Aorta (tissue), 5 donors: ENCODE measurements at regions not wholly inside any gene's neighbourhood (a gene's known extent, or its start where the extent isn't known, plus 50 kb on each side); places are given as distances from the start of the nearest gene placed in this dataset.

Experiments
- ATAC-seq: fragments of 200-7000 bp; cut with Tn5 transposase; one replicate; pipeline ENCODE4 v1.9.1; 2022; ENCODE audit warnings: moderate library complexity; ENCODE audit not compliant: low FRiP score
- DNase-seq, 2 donors: peaks; one replicate each; pipeline ENCODE4 v3.0.0-alpha.2; 2020
- H3K27ac ChIP-seq, 2 donors: one replicate each; pipeline ENCODE4 v1.5.1; 2013; ENCODE audit warnings: low read length in 2 of 2, mild to moderate bottlenecking in 2 of 2, moderate library complexity in 2 of 2, control low read depth in 1 of 2, inconsistent platforms in 1 of 2, low read depth in 1 of 2
- H3K27me3 ChIP-seq, 2 donors: one replicate each; pipeline ENCODE4 v1.6.1; 2013; ENCODE audit warnings: control low read depth in 1 of 2, low read length in 1 of 2, mild to moderate bottlenecking in 1 of 2, moderate library complexity in 1 of 2; ENCODE audit not compliant: insufficient read depth in 2 of 2, control insufficient read depth in 1 of 2
- H3K36me3 ChIP-seq, 2 donors: one replicate each; pipeline ENCODE4 v1.6.1; 2013; ENCODE audit warnings: control low read depth in 1 of 2, low read length in 1 of 2, mild to moderate bottlenecking in 1 of 2; ENCODE audit not compliant: insufficient read depth in 2 of 2, control insufficient read depth in 1 of 2
- H3K4me1 ChIP-seq, 2 donors: one replicate each; pipeline ENCODE4 v1.6.1; 2013; ENCODE audit warnings: low read length in 2 of 2, control low read depth in 1 of 2, mild to moderate bottlenecking in 1 of 2, moderate library complexity in 1 of 2; ENCODE audit not compliant: insufficient read depth in 2 of 2, control insufficient read depth in 1 of 2
- H3K4me3 ChIP-seq, 2 donors: one replicate each; pipeline ENCODE4 v1.5.1; 2013; ENCODE audit warnings: low read length in 2 of 2, control low read depth in 1 of 2, mild to moderate bottlenecking in 1 of 2
- H3K9me3 ChIP-seq: one replicate; pipeline ENCODE4 v1.6.1; 2013; ENCODE audit warnings: mild to moderate bottlenecking, low read length; ENCODE audit not compliant: control insufficient read depth
- WGBS, 2 donors: extraction: QIAGEN DNeasy Blood & Tissue Kit; methylation state at CpG; one replicate each; pipeline ENCODE4 v1.1.7; 2013; 5-methylcytosine and 5-hydroxymethylcytosine counted together
- intact Hi-C, 2 donors: fragments of 100-400 bp; cut with DNase I; formaldehyde crosslinking; loops; one replicate each; pipeline versions ENCODE4 v1.14.2 to v1.15.0; 2022
- donor health status: healthy with polysubstance abuse.
- donor health status: Bipolar disorder and iron deficiency.
- donor health status: DM: no; HTN: no; CAD: no.
- donor health status: DM: no; HTN: no; CAD: no.
- donor health status: DM: yes; HTN: yes; CAD: no.

GRCh38 chr3:13260259-13261103 lies 159.6 kb downstream of the NUP210 start:
- no peak for DNase-seq
- Histone ChIP-seq H3K9me3 (no peaks in the 10 kb centered on the region), H3K27ac (no peak overlapping the region), H3K27me3 (no peaks in the 10 kb centered on the region), H3K4me3 (no peak overlapping the region), H3K36me3 (no peaks in the 10 kb centered on the region), H3K4me1 (no peaks in the 10 kb centered on the region)
- WGBS, 2 donors, result 82 to 86% methylated on average over 15 of the region's 15 CpGs
- intact Hi-C loops, result no loop called here
- no peak for ATAC-seq

GRCh38 chr3:13259831-13260230 lies 160.3 kb downstream of the NUP210 start:
- intact Hi-C loops, result no loop called here
- Histone ChIP-seq H3K36me3 (no peaks in the 10 kb centered on the region), H3K9me3 (no peaks in the 10 kb centered on the region), H3K4me3 (no peak overlapping the region), H3K27ac (no peak overlapping the region), H3K27me3 (no peaks in the 10 kb centered on the region), H3K4me1 (no peaks in the 10 kb centered on the region)
- DNase-seq (no peak), ATAC-seq (no peak)
- 60 to 67% methylated on average over 5 of the region's 5 CpGs for WGBS, 2 donors

- Histone ChIP-seq H3K9me3 (no peaks in the 10 kb centered on the region), H3K27ac (no peak overlapping the region), H3K36me3 (no peaks in the 10 kb centered on the region), H3K4me1 (no peaks in the 10 kb centered on the region), H3K4me3 (no peak overlapping the region), H3K27me3 (no peaks in the 10 kb centered on the region)
- DNase-seq (no peak), ATAC-seq (no peak)
- 71 to 78% methylated on average over 9 of the region's 9 CpGs for WGBS, 2 donors
- intact Hi-C loops, result no loop called here
Observed at GRCh38 chr3:13258986-13259514, 161.1 kb downstream of the NUP210 start.

GRCh38 chr3:13258280-13258679 lies 161.8 kb downstream of the NUP210 start:
- no peaks in the 10 kb centered on the region for H3K4me1 ChIP-seq
- H3K36me3 ChIP-seq, result no peaks in the 10 kb centered on the region
- WGBS, 2 donors, result 87 to 91% methylated on average over 4 of the region's 4 CpGs
- no peak for ATAC-seq
- intact Hi-C loops, result no loop called here
- no peaks in the 10 kb centered on the region for H3K27me3 ChIP-seq
- no peak overlapping the region for H3K4me3 ChIP-seq
- H3K9me3 ChIP-seq, result no peaks in the 10 kb centered on the region
- H3K27ac ChIP-seq, result no peak overlapping the region
- no peak for DNase-seq

GRCh38 chr3:13257666-13258065 lies 162.5 kb downstream of the NUP210 start:
- H3K27ac ChIP-seq, result no peak overlapping the region
- H3K9me3 ChIP-seq, result no peaks in the 10 kb centered on the region
- ATAC-seq (no peak), DNase-seq (no peak)
- no peak overlapping the region for H3K4me3 ChIP-seq
- WGBS, 2 donors, result 35 to 47% methylated on average over 4 of the region's 4 CpGs
- H3K27me3 ChIP-seq, result no peaks in the 10 kb centered on the region
- no peaks in the 10 kb centered on the region for H3K36me3 ChIP-seq
- no peaks in the 10 kb centered on the region for H3K4me1 ChIP-seq
- intact Hi-C loops, result no loop called here

GRCh38 chr3:13256845-13257244 lies 163.3 kb downstream of the NUP210 start:
- Histone ChIP-seq H3K27me3 (no peaks in the 10 kb centered on the region), H3K4me3 (no peak overlapping the region), H3K9me3 (no peaks in the 10 kb centered on the region), H3K36me3 (no peaks in the 10 kb centered on the region), H3K27ac (no peak overlapping the region), H3K4me1 (no peaks in the 10 kb centered on the region)
- WGBS, 2 donors, result 75 to 80% methylated on average over 8 of the region's 8 CpGs
- intact Hi-C loops, result no loop called here
- DNase-seq, result no peak
- ATAC-seq, result no peak

- DNase-seq, result no peak
- ATAC-seq, result no peak
- WGBS, 2 donors, result 71 to 76% methylated on average over 28 of the region's 28 CpGs
- Histone ChIP-seq H3K9me3 (no peaks in the 10 kb centered on the region), H3K27ac (no peak overlapping the region), H3K36me3 (no peaks in the 10 kb centered on the region), H3K4me3 (no peak overlapping the region), H3K4me1 (no peaks in the 10 kb centered on the region), H3K27me3 (no peaks in the 10 kb centered on the region)
- intact Hi-C loops, result no loop called here
Observed at GRCh38 chr3:13254028-13254951, 165.8 kb downstream of the NUP210 start.

- no peaks in the 10 kb centered on the region for H3K36me3 ChIP-seq
- no peak for DNase-seq
- intact Hi-C loops, result no loop called here
- WGBS, 2 donors, result 82 to 86% methylated on average over 16 of the region's 16 CpGs
- no peak overlapping the region for H3K4me3 ChIP-seq
- no peak for ATAC-seq
- no peaks in the 10 kb centered on the region for H3K4me1 ChIP-seq
- no peak overlapping the region for H3K27ac ChIP-seq
- no peaks in the 10 kb centered on the region for H3K9me3 ChIP-seq
- no peaks in the 10 kb centered on the region for H3K27me3 ChIP-seq
Observed at GRCh38 chr3:13253208-13253937, 166.7 kb downstream of the NUP210 start.
